HEK293T (cell line): ENCODE measurements at regions not wholly inside any gene's neighbourhood (a gene's known extent, or its start where the extent isn't known, plus 50 kb on each side); places are given as distances from the start of the nearest gene placed in this dataset.

Source experiments
- BHLHE40 ChIP-seq: fragments of 450-650 bp; IDR thresholded peaks from 2 replicates; pipeline ENCODE4 v1.6.1; 2016; ENCODE audit warnings: mild to moderate bottlenecking, moderate library complexity, borderline replicate concordance
- FOXA1 ChIP-seq: fragments of 450-650 bp; IDR thresholded peaks from 2 replicates; pipeline ENCODE4 v1.6.1; 2016; ENCODE audit warnings: mild to moderate bottlenecking
- FOXM1 ChIP-seq: fragments of 450-650 bp; IDR thresholded peaks from 2 replicates; pipeline ENCODE4 v1.6.1; 2017; ENCODE audit warnings: mild to moderate bottlenecking, borderline replicate concordance
- LEF1 ChIP-seq: fragments of 450-650 bp; IDR thresholded peaks from 2 replicates; pipeline ENCODE4 v1.6.1; 2017; ENCODE audit warnings: mild to moderate bottlenecking, borderline replicate concordance
- SUZ12 ChIP-seq: fragments of 450-650 bp; IDR thresholded peaks from 2 replicates; pipeline ENCODE4 v1.6.1; 2016; ENCODE audit warnings: mild to moderate bottlenecking

- no peak for TF ChIP-seq LEF1
- no peak for TF ChIP-seq BHLHE40
- TF ChIP-seq FOXM1, result no peak
- TF ChIP-seq SUZ12, result no peak
- TF ChIP-seq FOXA1, result no peak
Observed at GRCh38 chr4:62460329-62460728, 1260.2 kb downstream of the ADGRL3 start.
